ENCODE measurements at regions not wholly inside any gene's neighbourhood (a gene's known extent, or its start where the extent isn't known, plus 50 kb on each side); places are given as distances from the start of the nearest gene placed in this dataset.

DNA sequence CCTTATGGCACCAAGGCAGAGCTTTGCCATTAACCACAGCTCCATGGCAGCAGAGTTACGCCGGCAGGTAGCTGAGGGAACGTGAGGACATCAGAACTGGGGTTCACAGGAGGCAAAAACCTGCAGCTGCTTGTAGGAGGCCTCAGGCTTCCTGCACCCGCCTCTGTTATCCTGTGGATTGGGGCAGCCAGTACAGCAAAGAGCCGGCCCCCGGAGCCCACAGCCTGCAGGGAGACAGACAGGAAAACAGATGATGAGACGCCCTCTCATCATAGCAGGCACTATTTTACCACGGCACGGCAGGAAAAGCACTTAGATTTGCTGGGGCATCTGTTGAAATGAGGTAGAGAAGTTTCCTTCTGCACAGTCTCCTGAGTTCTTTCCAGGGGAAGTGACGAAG, 870.3 kb downstream of the TBC1D22A start:
- TF ChIP-seq CTCF (IDR thresholded peaks at IDR 0.05) (no peak), POLR2A (IDR thresholded peaks at IDR 0.05) (no peak), EP300 (IDR thresholded peaks at IDR 0.05) (no peak)
